ENCODE measurements at regions not wholly inside any gene's neighbourhood (a gene's known extent, or its start where the extent isn't known, plus 50 kb on each side); places are given as distances from the start of the nearest gene placed in this dataset.

DNA sequence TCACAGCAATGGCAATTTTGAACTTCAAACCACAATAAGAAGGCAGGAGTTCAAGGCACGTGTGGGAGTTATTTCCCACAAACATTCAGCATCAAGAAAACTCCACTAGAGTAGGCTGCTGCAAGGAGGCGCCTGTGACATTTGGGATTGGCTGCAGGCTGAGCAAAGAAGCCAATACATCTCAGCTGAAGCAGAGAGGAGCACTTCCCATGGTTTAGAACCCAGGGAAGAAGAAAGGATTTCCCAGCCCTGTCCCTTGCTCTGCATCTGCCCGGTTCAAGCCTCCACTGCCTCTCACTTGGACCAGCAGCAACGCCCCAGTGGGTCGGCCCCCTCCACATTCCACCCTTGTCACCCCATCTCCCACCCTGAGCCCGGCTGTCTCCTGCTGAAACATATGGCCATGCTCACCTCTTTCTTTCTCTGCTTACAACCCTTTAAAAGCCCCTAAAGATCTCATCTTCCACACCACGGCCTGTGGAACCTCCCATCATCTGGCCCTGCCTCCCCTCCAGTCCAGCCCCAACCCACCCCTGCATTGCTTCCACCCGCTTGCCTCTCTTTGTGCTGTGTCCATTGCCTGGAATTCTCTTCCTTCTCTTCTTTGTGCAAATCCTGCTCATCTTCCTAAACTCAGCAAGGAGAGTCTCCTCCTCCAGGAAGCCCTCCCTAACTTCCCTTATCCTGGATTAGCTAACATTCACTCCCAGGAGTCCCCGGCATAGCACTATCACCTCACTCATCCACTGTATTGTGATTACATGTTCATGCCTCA is 128.3 kb downstream of the ANKRD60 start:
- no peak for TF ChIP-seq POLR2A (IDR thresholded peaks at IDR 0.05)
- TF ChIP-seq CTCF (IDR thresholded peaks at IDR 0.05), result no peak
- no peak for TF ChIP-seq POLR2AphosphoS5 (IDR thresholded peaks at IDR 0.05)
- TF ChIP-seq EP300 (IDR thresholded peaks at IDR 0.05), result no peak
